Gastroesophageal sphincter (tissue), 4 donors: ENCODE measurements at regions not wholly inside any gene's neighbourhood (a gene's known extent, or its start where the extent isn't known, plus 50 kb on each side); places are given as distances from the start of the nearest gene placed in this dataset.

Source experiments
- ATAC-seq: fragments of 150-250 bp; one replicate; pipeline ENCODE4 v1.9.1; 2016; ENCODE audit warnings: mild to moderate bottlenecking, moderate library complexity
- H3K27ac ChIP-seq, 4 donors: fragments of 200-600 bp; sonication (generic) in 3 of 4; 1 replicate in 3 of 4; 2 replicates in 1 of 4; pipeline ENCODE4 v1.5.1; 2016 to 2019
- H3K27me3 ChIP-seq: fragments of 200-600 bp; sonication (generic); one replicate; pipeline ENCODE4 v1.5.1; 2019
- H3K36me3 ChIP-seq, 2 donors: fragments of 200-600 bp; sonication (generic); one replicate each; pipeline ENCODE4 v1.5.1; 2019; ENCODE audit warnings: control low read depth in 1 of 2
- H3K4me1 ChIP-seq, 3 donors: fragments of 200-600 bp; sonication (generic); 1 replicate in 2 of 3; 2 replicates in 1 of 3; pipeline ENCODE4 v1.5.1; 2016 to 2019; ENCODE audit warnings: control low read depth in 2 of 3
- H3K4me3 ChIP-seq, 2 donors: fragments of 200-600 bp; sonication (generic); one replicate each; pipeline ENCODE4 v1.5.1; 2019; ENCODE audit warnings: mild to moderate bottlenecking in 1 of 2, moderate library complexity in 1 of 2
- H3K9me3 ChIP-seq, 3 donors: fragments of 200-600 bp; sonication (generic); one replicate each; pipeline ENCODE4 v1.5.1; 2017 to 2019; ENCODE audit warnings: control low read depth in 2 of 3
- EP300 ChIP-seq: sonication (generic); formaldehyde crosslinking; IDR thresholded peaks from one replicate; pipeline ENCODE4 v1.6.1; 2017; ENCODE audit warnings: antibody characterized with exemption, mild to moderate bottlenecking
- POLR2A ChIP-seq, 2 donors: fragments of 450-650 bp; IDR thresholded peaks; one replicate each; pipeline ENCODE4 v1.6.1; 2017; ENCODE audit warnings: antibody characterized with exemption in 2 of 2, mild to moderate bottlenecking in 2 of 2, moderate library complexity in 1 of 2
- POLR2AphosphoS5 ChIP-seq: sonication (generic); formaldehyde crosslinking; IDR thresholded peaks from one replicate; pipeline ENCODE4 v1.6.1; 2017; ENCODE audit warnings: antibody characterized with exemption
- WGBS, 2 donors: methylation state at CpG; one replicate each; pipeline ENCODE4 v1.1.5; 2018; ENCODE audit warnings: low coverage in 1 of 2; 5-methylcytosine and 5-hydroxymethylcytosine counted together
- TF ChIP-seq, protein P1 (sequence below), 4 experiments: fragments of 200-600 bp in 2 of 4; fragments of 450-650 bp in 2 of 4; sonication (generic) in 1 of 4; IDR thresholded peaks; one replicate each; pipeline ENCODE4 v1.5.1; 2017 to 2019; ENCODE audit warnings: antibody characterized with exemption in 4 of 4, mild to moderate bottlenecking in 2 of 4, moderate library complexity in 2 of 4

DNA sequence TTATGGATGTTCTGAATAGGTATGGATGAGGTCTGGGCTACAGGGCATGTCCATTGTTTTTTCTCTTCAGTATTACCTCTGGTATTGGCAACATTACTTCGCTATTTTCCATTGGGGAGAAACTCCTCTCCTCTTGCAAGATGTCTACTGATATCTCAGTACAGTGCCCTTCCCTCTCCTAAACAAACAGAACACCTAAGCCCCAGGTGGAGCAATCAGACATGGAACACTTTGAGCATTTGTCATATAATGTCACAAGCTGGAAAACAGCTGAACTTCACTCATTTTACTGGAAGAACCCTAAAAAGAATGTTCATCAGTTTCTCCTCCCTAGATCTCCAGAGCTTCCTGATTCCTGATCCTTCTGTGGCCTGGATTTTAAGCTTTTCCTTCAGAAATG lies 339.8 kb downstream of the FRK start:
- no peaks in the 10 kb centered on the region for H3K27me3 ChIP-seq
- H3K27ac ChIP-seq, result no peak overlapping the region
- 100% methylated on average over 1 of the region's 1 CpG; no CpG with 5 or more reads in 1 of the 2 donors for WGBS, 2 donors
- TF ChIP-seq, protein P1, sequence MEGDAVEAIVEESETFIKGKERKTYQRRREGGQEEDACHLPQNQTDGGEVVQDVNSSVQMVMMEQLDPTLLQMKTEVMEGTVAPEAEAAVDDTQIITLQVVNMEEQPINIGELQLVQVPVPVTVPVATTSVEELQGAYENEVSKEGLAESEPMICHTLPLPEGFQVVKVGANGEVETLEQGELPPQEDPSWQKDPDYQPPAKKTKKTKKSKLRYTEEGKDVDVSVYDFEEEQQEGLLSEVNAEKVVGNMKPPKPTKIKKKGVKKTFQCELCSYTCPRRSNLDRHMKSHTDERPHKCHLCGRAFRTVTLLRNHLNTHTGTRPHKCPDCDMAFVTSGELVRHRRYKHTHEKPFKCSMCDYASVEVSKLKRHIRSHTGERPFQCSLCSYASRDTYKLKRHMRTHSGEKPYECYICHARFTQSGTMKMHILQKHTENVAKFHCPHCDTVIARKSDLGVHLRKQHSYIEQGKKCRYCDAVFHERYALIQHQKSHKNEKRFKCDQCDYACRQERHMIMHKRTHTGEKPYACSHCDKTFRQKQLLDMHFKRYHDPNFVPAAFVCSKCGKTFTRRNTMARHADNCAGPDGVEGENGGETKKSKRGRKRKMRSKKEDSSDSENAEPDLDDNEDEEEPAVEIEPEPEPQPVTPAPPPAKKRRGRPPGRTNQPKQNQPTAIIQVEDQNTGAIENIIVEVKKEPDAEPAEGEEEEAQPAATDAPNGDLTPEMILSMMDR (IDR thresholded peaks at IDR 0.05), result no peak
- TF ChIP-seq EP300 (no peak), POLR2A (IDR thresholded peaks at IDR 0.05) (no peak), POLR2AphosphoS5 (no peak)
- H3K4me1 ChIP-seq, result no peaks in the 10 kb centered on the region
- no peaks in the 10 kb centered on the region for H3K36me3 ChIP-seq
- H3K9me3 ChIP-seq, result no peaks in the 10 kb centered on the region
- ATAC-seq, result no peak
- no peak overlapping the region for H3K4me3 ChIP-seq

DNA sequence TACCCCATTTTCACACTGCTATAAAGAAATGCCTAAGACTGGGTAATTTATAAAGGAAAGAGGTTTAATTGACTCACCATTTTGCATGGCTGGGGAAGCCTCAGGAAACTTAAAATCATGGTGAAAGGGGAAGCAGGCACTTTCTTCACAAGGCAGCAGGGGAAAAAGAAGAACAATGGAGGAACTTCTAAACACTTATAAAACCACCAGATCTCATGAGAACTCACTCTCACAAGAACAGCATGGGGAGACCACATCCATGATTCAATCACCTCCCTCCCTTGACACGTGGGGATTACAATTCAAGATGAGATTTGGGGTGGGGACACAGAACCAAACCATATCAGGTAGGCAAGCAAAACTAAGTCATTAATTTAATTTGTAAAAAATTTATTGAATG lies 343.2 kb downstream of the FRK start:
- Histone ChIP-seq H3K4me3 (no peak overlapping the region), H3K27ac (no peak overlapping the region), H3K9me3 (no peaks in the 10 kb centered on the region), H3K4me1 (no peaks in the 10 kb centered on the region), H3K36me3 (no peaks in the 10 kb centered on the region), H3K27me3 (no peaks in the 10 kb centered on the region)
- 73 to 83% methylated on average over 1 of the region's 1 CpG for WGBS, 2 donors
- TF ChIP-seq POLR2AphosphoS5 (no peak), POLR2A (IDR thresholded peaks at IDR 0.05) (no peak), EP300 (no peak)
- TF ChIP-seq, protein P1 (IDR thresholded peaks at IDR 0.05), result no peak
- no peak for ATAC-seq

DNA sequence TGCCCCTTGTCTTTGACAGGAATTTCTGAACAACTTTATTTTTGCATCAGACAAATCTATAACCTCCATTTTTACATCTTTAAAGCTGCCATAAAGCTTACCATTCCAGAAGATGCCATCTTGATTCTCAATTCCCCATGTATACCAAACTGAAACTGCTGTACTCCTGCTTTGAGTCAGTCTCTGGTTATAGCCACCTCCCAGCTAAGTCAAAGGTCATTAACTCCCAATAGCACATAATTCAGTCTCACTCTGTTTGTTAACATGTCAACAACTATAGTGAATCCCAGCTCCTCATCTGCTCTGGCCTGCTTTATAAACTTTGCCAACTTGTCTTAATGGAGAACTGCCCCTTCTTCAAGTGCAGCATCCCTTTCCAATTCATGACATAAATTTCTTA lies 343.6 kb downstream of the FRK start:
- no peak for ATAC-seq
- no peak for TF ChIP-seq POLR2A (IDR thresholded peaks at IDR 0.05)
- TF ChIP-seq EP300, result no peak
- no peak for TF ChIP-seq POLR2AphosphoS5
- Histone ChIP-seq H3K9me3 (no peaks in the 10 kb centered on the region), H3K4me1 (no peaks in the 10 kb centered on the region), H3K27me3 (no peaks in the 10 kb centered on the region), H3K36me3 (no peaks in the 10 kb centered on the region), H3K4me3 (no peak overlapping the region), H3K27ac (no peak overlapping the region)

DNA sequence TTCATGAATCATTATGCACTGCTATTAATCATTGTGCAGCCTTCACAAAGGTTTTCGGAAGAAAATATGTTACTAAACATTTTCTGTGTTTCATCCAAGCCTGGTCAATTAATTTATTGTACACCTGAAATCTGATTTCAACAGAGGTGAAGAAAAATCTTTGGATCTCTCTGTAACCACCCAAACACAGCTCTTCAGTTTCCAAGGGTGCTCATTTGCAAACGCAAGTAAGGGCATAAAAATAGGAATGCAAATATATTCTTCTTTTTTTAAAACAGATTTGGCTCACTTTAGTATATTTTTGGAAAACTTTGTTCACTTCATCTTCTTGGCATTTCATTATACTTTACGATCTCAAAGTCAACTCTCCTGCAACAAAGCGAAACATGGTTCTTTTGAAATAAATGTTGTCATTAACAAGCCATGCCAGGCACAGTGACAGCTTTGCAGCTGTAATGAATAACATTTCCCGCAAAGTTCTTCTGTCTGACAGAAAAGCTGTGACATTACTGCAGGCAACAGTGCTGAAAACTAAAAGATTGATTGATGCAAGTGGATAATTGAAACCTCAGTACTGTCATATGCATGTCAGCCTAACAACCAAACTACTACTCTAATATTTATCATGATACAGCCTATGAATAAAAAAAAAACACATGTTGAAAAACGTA lies 348.3 kb downstream of the FRK start:
- 44 to 60% methylated on average over 6 of the region's 6 CpGs for WGBS, 2 donors
- no peaks in the 10 kb centered on the region for H3K36me3 ChIP-seq
- no peaks in the 10 kb centered on the region for H3K9me3 ChIP-seq
- TF ChIP-seq POLR2AphosphoS5 (no peak), POLR2A (IDR thresholded peaks at IDR 0.05) (no peak), EP300 (no peak)
- TF ChIP-seq, protein P1 (IDR thresholded peaks at IDR 0.05), result no peak
- H3K4me3 ChIP-seq, result no peak overlapping the region
- H3K4me1 ChIP-seq, result no peaks in the 10 kb centered on the region
- no peaks in the 10 kb centered on the region for H3K27me3 ChIP-seq
- no peak overlapping the region for H3K27ac ChIP-seq
- ATAC-seq, result no peak

DNA sequence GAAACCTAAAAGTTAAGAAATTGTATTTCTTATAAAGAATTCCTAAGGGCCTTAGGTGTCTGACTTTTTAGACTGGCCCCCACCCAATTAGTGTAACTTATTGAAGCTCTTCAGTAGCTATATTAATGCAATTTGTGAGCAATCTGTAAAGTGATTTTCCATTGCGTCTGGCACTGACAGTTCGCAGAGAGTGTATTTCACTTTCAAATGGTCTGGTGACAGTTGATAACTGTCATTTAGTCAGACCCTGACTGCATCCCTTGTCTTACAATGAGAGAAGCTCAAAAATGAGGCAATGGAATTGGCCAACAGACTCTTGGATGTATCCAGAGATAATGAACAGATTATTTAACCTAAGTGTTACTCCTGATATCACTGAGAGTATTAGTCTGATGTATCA lies 351.8 kb downstream of the FRK start:
- no peak overlapping the region for H3K27ac ChIP-seq
- 50 to 70% methylated on average over 2 of the region's 2 CpGs for WGBS, 2 donors
- ATAC-seq, result no peak
- TF ChIP-seq EP300 (no peak), POLR2A (IDR thresholded peaks at IDR 0.05) (no peak), POLR2AphosphoS5 (no peak)
- TF ChIP-seq, protein P1 (IDR thresholded peaks at IDR 0.05), result no peak
- H3K9me3 ChIP-seq, result no peaks in the 10 kb centered on the region
- no peaks in the 10 kb centered on the region for H3K4me1 ChIP-seq
- H3K4me3 ChIP-seq, result no peak overlapping the region
- H3K36me3 ChIP-seq, result no peaks in the 10 kb centered on the region
- no peaks in the 10 kb centered on the region for H3K27me3 ChIP-seq
